Activated CD4-positive, alpha-beta T cell treated with anti-CD3 and anti-CD28 coated beads, Interleukin-10, Interleukin-2, amounts not matched to agents 100 ng/mL and 50 ng/mL, durations not matched to agents 16 hours and 8 hours (primary cell): ENCODE measurements at regions not wholly inside any gene's neighbourhood (a gene's known extent, or its start where the extent isn't known, plus 50 kb on each side); places are given as distances from the start of the nearest gene placed in this dataset.

Source experiments
- DNase-seq: peaks from one replicate; pipeline ENCODE4 v3.0.0-alpha.2; 2020

GRCh38 chr6:142500250-142500786 lies 198.5 kb downstream of the ADGRG6 start:
- DNase-seq = no peak

GRCh38 chr6:142501795-142502194 lies 200.0 kb downstream of the ADGRG6 start:
- DNase-seq = no peak

DNA sequence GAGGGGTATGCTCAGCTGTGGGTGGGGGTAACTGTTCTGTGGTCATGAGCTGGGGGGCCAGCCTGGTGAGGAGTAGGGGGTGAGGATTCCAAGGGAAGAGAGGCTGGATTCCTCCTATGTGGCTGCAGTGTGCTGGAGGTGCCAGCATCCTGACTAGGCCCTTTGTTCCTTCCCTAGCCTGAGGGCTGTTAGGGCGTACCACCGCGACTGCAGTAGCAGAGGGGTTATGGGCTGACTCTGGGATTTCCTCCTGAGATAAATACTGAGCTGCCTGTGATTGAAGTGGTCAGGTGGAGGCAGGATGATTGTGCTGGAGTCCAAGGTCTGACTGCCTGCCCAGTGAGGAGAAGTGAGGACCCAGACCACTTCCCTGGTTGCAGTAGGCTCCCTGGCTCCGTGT lies 205.3 kb downstream of the ADGRG6 start:
- DNase-seq = no peak

DNA sequence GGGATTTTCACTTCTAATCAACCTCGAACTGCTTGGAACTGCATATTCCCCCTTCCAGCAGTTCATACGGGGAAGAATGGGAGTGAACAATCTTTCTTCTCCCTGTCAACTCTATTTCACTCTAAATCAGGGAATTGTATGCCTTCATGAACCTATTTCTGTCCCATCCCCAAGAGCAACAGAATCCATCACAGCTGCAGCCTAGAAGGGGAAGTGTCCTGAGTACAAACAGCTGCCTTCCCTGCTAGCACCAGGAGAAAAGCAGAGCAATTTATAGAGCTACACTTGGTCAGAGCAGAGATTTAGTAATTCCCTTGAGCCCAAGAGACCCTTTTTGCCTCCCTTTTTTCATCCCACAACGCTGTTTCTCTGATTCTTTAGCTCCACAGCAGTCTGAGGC lies 208.4 kb downstream of the ADGRG6 start:
- no peak for DNase-seq

- DNase-seq = no peak
These were observed 216.3 kb downstream of the ADGRG6 start for GRCh38 chr6:142518126-142518525.

GRCh38 chr6:142518761-142519160 lies 217.0 kb downstream of the ADGRG6 start:
- DNase-seq = no peak

GRCh38 chr6:142521791-142522190 lies 220.0 kb downstream of the ADGRG6 start:
- no peak for DNase-seq

- DNase-seq = no peak
These were observed 221.9 kb downstream of the ADGRG6 start for GRCh38 chr6:142523515-142524375.

DNA sequence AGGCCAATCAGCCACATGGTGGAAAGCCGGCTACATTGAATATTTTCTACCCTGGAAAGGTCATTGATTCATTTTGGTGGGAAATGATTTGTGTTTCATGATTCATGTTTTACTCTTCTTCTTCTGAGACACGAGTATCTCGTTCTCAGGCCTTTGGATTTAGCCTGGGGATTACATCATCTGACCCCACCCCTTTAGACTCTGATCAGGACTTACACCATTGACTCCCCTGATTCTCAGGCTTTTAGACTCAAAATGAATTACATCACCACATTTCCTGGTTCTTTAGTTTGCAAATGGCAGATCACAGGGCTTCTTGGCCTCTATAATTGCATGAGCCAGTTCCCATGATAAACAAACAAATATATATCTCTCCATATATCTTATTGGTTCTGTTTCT lies 228.8 kb downstream of the ADGRG6 start:
- no peak for DNase-seq

DNA sequence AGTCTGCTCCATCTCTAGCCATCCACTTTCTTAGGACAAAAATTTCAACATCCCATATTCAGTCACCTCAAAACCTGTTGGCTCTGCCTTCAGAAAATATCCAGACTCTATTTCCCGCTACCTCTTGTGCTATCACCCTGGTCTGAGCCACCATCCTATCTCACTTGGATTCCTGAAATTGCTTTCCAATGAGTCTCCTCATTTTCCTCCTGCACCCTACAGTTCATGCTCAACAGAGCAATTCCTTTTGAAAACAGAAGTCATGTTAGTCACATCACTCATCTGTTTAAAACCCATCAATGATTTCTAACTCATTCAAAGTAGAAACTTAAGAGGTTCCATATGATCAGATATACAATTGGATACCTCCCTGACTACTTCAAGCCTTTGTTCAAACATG lies 229.9 kb downstream of the ADGRG6 start:
- DNase-seq = no peak

GRCh38 chr6:142534076-142534475 lies 232.3 kb downstream of the ADGRG6 start:
- DNase-seq = no peak

GRCh38 chr6:142534484-142534883 lies 232.7 kb downstream of the ADGRG6 start:
- DNase-seq = no peak

DNA sequence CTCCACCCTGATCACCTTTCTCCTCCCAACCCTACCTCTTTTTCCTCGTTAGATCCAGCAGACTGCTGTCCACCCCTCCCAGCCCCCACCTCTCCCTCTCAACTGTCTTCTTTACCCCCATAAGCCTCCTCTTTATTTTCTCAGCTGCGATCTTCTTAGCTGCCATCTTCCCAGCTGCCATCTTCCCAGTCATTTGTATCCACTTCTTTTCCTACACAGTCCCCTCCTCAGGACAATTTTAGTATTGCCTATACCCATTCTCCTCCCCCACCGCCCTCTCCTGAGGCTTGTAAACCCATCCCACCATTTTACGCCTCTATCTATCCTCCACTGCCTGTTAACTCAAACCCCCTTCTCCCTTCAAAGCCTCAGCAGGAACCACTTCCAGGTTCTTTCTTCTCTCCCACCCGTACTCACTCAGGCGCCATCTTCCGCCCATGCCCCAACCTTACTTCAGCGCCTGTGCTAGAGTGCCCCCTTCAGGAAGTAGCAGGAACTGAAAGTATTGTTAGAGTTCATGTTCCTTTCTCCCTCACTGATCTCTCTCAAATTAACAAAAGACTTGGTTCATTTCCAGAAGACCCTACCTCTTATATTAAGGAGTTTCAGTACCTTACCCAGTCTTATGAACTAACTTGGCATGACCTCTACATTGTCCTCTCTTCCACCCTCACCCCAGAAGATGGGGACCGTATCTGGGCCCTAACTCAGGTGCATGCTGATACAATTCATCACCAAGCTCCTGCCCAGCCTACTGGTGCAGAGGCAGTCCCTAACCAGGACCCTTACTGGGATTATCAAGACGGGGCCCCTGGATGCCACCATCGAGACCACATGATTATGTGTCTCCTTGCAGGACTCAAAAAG lies 236.0 kb downstream of the ADGRG6 start:
- DNase-seq = peak; percentile 16

- no peak for DNase-seq
These were observed 241.0 kb downstream of the ADGRG6 start for GRCh38 chr6:142542704-142543233.

- DNase-seq = no peak
These were observed 241.8 kb downstream of the ADGRG6 start for GRCh38 chr6:142543606-142544005.

DNA sequence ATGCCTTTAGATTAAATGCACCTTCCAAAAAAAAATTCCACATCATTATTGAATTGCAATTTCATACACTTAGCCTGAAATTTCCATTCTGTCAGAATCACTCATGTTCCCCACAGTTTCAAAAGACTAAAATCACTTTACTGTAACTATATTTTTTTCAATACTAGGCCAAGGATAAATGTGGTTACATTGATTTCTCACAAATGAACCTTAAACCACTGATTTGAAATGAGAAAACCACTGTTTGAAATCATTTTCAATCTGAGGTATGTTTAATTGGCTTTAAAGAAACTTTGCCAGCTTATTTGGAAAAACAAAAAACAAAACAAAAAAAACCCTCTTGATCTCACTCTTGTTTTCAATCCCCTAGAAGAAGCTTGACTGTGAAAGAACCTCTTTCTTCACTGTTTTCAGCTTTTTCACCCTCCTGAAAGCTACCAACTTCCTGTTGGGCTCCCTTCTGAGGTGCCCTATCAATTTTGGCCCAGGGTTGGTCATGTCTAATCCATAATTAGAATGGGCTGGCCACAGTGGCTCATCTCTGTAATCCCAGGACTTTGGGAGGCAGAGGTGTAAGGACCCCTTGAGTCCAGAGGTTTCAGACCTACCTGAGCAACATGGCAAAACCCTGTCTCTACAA lies 242.5 kb downstream of the ADGRG6 start:
- DNase-seq = peak; percentile 35

DNA sequence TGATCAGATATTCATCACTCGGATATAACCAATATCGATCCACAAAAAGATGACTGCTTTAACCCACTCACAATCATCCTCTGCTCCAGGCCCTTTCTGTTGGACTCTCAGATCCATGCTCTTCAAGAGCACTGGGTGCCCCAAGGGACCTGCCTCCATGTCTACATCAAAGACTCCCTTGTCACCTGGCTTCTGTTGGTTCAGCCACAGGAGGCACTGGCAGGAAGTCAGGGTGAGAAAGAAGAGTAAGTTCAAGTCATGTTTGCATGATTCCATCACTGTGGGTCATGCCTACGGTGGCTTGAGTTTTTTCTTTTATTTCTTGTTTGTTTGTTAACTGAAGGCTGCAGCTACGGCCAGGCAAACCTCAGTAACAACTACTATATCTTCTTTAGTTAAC lies 243.3 kb downstream of the ADGRG6 start:
- DNase-seq = peak; percentile 25

- no peak for DNase-seq
These were observed 246.8 kb downstream of the ADGRG6 start for GRCh38 chr6:142548566-142548965.

DNA sequence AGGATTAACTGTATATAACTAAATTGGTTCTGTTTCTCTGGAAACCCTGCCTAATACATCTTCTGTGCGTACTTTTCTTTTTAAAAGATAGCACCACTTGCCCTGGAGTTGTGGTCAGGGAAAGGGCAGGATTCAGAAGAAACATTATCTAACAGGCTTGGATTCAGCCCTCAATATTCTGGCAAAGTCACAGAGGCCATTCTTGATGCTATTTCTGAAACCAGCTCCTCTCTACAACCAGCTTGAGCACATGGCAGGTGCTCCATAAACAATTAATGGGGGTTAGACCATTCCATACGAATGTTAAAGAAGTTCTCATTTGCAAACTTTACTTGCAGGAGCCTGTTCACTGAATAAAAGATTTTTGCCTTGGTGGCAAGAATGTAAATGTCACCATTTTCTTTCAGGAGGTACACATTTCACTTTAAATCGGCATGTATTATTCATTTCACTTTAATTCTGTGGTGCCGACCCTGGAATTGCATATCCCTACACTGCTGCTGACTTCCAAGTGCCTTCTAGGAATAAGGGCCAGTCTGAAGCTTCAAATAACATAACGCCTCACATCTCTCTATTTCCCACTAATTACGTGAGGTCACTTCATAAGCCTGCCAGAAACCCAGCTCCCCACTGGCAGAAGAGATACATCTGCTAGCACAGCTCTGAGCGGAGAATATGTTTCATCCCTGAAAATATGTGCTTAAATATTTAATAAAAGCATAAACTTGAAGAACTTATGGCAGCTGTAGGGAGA lies 248.7 kb downstream of the ADGRG6 start:
- DNase-seq = no peak

GRCh38 chr6:142551274-142551811 lies 249.5 kb downstream of the ADGRG6 start:
- DNase-seq = peak; percentile 28

- DNase-seq = no peak
These were observed 257.0 kb downstream of the ADGRG6 start for GRCh38 chr6:142558786-142559185.
